ENCODE measurements at regions not wholly inside any gene's neighbourhood (a gene's known extent, or its start where the extent isn't known, plus 50 kb on each side); places are given as distances from the start of the nearest gene placed in this dataset.

DNA sequence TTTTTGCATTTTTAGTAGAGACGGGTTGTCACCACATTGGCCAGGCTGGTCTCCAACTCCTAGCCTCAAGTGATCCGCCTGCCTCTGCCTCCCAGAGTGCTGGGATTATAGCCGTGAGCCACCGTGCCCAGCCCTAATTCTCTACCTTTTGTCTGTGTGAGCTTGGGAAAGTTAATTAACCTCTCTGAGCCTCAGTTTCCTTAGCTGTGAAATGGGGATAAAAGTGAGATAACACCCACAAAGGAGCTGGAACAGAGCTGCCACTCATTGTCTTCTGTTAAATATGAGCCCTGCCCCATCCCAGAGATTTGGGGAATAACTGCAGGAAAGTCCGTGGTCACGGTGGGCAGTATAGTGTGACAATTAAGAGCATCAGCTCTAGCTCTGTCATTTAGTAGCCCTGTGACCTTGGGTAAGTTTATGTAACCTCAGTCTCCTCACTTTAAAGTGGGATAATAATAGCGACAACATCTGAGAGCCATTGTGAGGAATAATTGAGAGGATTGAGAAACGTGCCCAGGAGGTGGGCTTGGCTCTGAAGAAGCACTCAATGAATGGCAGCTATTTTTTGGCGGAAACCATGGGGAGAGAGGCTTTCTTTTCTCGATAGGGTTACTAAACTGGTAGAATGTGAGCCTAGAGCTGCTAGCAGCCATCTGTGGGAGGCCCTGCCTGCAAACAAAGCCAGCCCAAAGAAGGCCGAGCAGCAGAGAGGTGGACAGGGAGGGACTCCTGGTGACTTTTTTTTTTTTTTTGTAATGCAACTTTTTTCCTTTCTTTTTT is 60.8 kb upstream of the MED13L start:
- TF ChIP-seq, protein P1, sequence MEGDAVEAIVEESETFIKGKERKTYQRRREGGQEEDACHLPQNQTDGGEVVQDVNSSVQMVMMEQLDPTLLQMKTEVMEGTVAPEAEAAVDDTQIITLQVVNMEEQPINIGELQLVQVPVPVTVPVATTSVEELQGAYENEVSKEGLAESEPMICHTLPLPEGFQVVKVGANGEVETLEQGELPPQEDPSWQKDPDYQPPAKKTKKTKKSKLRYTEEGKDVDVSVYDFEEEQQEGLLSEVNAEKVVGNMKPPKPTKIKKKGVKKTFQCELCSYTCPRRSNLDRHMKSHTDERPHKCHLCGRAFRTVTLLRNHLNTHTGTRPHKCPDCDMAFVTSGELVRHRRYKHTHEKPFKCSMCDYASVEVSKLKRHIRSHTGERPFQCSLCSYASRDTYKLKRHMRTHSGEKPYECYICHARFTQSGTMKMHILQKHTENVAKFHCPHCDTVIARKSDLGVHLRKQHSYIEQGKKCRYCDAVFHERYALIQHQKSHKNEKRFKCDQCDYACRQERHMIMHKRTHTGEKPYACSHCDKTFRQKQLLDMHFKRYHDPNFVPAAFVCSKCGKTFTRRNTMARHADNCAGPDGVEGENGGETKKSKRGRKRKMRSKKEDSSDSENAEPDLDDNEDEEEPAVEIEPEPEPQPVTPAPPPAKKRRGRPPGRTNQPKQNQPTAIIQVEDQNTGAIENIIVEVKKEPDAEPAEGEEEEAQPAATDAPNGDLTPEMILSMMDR (IDR thresholded peaks at IDR 0.05) = no peak
- TF ChIP-seq POLR2A (IDR thresholded peaks at IDR 0.05) = no peak

Data from upper lobe of left lung (tissue), 4 donors.